SK-N-SH (cell line): ENCODE measurements at regions not wholly inside any gene's neighbourhood (a gene's known extent, or its start where the extent isn't known, plus 50 kb on each side); places are given as distances from the start of the nearest gene placed in this dataset.

Source experiments
- CTCF ChIA-PET: fragments of 300-600, 350-600 bp; formaldehyde crosslinking; extraction: SDS; loops from one replicate; lab custom pipeline; 2021; lab: Yijun Ruan, JAX
- POLR2A ChIA-PET: fragments of 350-600 bp; sonication (Branson Sonifier 250); formaldehyde crosslinking; extraction: SDS; loops from one replicate; lab custom pipeline; 2020; ENCODE audit warnings: antibody characterized with exemption, inconsistent platforms; lab: Yijun Ruan, JAX
- DNase-seq: peaks from one replicate; pipeline ENCODE4 v3.0.0; 2012
- H2AFZ ChIP-seq: fragments of 200-600 bp; sonication (generic); 2 replicates; pipeline ENCODE4 v1.8.1; 2016; ENCODE audit warnings: antibody characterized with exemption, mild to moderate bottlenecking, low read depth
- H3F3A ChIP-seq: fragments of 200-600 bp; sonication (generic); replicated peaks from 2 replicates; pipeline ENCODE3; 2016; ENCODE audit warnings: antibody characterized with exemption, mild to moderate bottlenecking; ENCODE audit not compliant: insufficient read depth
- H3K27ac ChIP-seq, 2 experiments: fragments of 200-500 bp in 1 of 2; fragments of 200-600 bp in 1 of 2; sonication (Bioruptor generic) in 1 of 2; sonication (generic), shearing (Covaris generic) in 1 of 2; 2 replicates each; pipeline versions ENCODE4 v1.5.1 to v1.6.1; 2014 to 2016; ENCODE audit warnings: low read depth in 2 of 2, inconsistent platforms in 1 of 2, low read length in 1 of 2, mild to moderate bottlenecking in 1 of 2, mixed read lengths in 1 of 2
- H3K27me3 ChIP-seq: fragments of 200-600 bp; sonication (generic), shearing (Covaris generic); 2 replicates; pipeline ENCODE4 v1.6.1; 2016; ENCODE audit warnings: mixed run types; ENCODE audit not compliant: insufficient read depth
- H3K36me3 ChIP-seq, 2 experiments: fragments of 200-500 bp in 1 of 2; fragments of 200-600 bp in 1 of 2; sonication (Bioruptor generic) in 1 of 2; sonication (generic) in 1 of 2; replicated peaks in 1 of 2; 2 replicates each; pipeline versions ENCODE3 to v1.5.1; 2014 to 2016; ENCODE audit warnings: low read length in 1 of 2, mild to moderate bottlenecking in 1 of 2; ENCODE audit not compliant: insufficient read depth in 2 of 2, control insufficient read depth in 1 of 2
- H3K4me1 ChIP-seq, 2 experiments: fragments of 200-500 bp in 1 of 2; fragments of 200-600 bp in 1 of 2; sonication (Bioruptor generic) in 1 of 2; sonication (generic), shearing (Covaris generic) in 1 of 2; 2 replicates each; pipeline versions ENCODE4 v1.5.1 to v1.6.1; 2014 to 2016; ENCODE audit warnings: low read depth in 1 of 2, low read length in 1 of 2, mixed run types in 1 of 2; ENCODE audit not compliant: insufficient read depth in 2 of 2, control insufficient read depth in 1 of 2
- H3K4me2 ChIP-seq: fragments of 200-600 bp; sonication (generic), shearing (Covaris generic); 2 replicates; pipeline ENCODE4 v1.6.1; 2017; ENCODE audit warnings: mixed run types
- H3K4me3 ChIP-seq, 2 experiments: fragments of 200-500 bp in 1 of 2; fragments of 200-600 bp in 1 of 2; sonication (Bioruptor generic) in 1 of 2; sonication (generic), shearing (Covaris generic) in 1 of 2; 2 replicates each; pipeline versions ENCODE4 v1.5.1 to v1.8.1; 2014 to 2016; ENCODE audit warnings: low read depth in 2 of 2, inconsistent platforms in 1 of 2, low read length in 1 of 2, mild to moderate bottlenecking in 1 of 2, mixed read lengths in 1 of 2, moderate library complexity in 1 of 2
- H3K79me2 ChIP-seq: fragments of 200-600 bp; sonication (generic); 2 replicates; pipeline ENCODE4 v1.8.1; 2017; ENCODE audit warnings: mild to moderate bottlenecking; ENCODE audit not compliant: insufficient read depth
- H3K9ac ChIP-seq: fragments of 200-600 bp; sonication (generic); 2 replicates; pipeline ENCODE4 v1.6.1; 2017; ENCODE audit warnings: mixed run types
- H3K9me2 ChIP-seq: fragments of 200-600 bp; sonication (generic); 2 replicates; pipeline ENCODE4 v1.6.1; 2017; ENCODE audit warnings: mixed run types
- H3K9me3 ChIP-seq: fragments of 200-600 bp; sonication (generic); 2 replicates; pipeline ENCODE4 v1.6.1; 2017; ENCODE audit warnings: mixed run types, mild to moderate bottlenecking, moderate library complexity
- H4K20me1 ChIP-seq: fragments of 200-600 bp; sonication (generic); 2 replicates; pipeline ENCODE4 v1.6.1; 2017; ENCODE audit warnings: mild to moderate bottlenecking, mixed run types; ENCODE audit not compliant: insufficient read depth
- FOXJ3 ChIP-seq: sonication (generic); formaldehyde crosslinking; IDR thresholded peaks from 2 replicates; pipeline ENCODE4 v1.5.1; 2020; ENCODE audit warnings: mild to moderate bottlenecking, missing genetic modification reagents
- MAX ChIP-seq: IDR thresholded peaks from 2 replicates; pipeline ENCODE4 v1.4.0; 2012; ENCODE audit warnings: low read depth
- MEF2A ChIP-seq: IDR thresholded peaks from 2 replicates; pipeline ENCODE4 v1.4.0; 2012; ENCODE audit warnings: low read depth, borderline replicate concordance
- NFIC ChIP-seq: IDR thresholded peaks from 2 replicates; pipeline ENCODE4 v1.4.0; 2012; ENCODE audit warnings: borderline replicate concordance
- NRF1 ChIP-seq: IDR thresholded peaks from 2 replicates; pipeline ENCODE4 v1.6.1; 2012; ENCODE audit warnings: low read depth, mild to moderate bottlenecking, low read length
- POLR2AphosphoS5 ChIP-seq: IDR thresholded peaks from 2 replicates; pipeline ENCODE4 v1.6.1; 2012; ENCODE audit warnings: low read depth, low read length
- RAD21 ChIP-seq: IDR thresholded peaks from 2 replicates; pipeline ENCODE4 v1.6.1; 2012; ENCODE audit warnings: mild to moderate bottlenecking, low read length
- RCOR1 ChIP-seq: fragments of 150-350 bp; IDR thresholded peaks from 2 replicates; pipeline ENCODE4 v1.6.1; 2017; ENCODE audit warnings: antibody characterized with exemption, low read length
- REST ChIP-seq: IDR thresholded peaks from 2 replicates; pipeline ENCODE4 v1.6.1; 2012; ENCODE audit warnings: mild to moderate bottlenecking, low read depth, low read length, moderate library complexity
- RFX5 ChIP-seq: IDR thresholded peaks from 2 replicates; pipeline ENCODE4 v1.6.1; 2012; ENCODE audit warnings: mild to moderate bottlenecking, improper control_type of control experiment, low read length
- SMC3 ChIP-seq: IDR thresholded peaks from 2 replicates; pipeline ENCODE4 v1.6.1; 2012; ENCODE audit warnings: low read depth, low read length, improper control_type of control experiment
- TAF1 ChIP-seq: IDR thresholded peaks from 2 replicates; pipeline ENCODE4 v1.6.1; 2012; ENCODE audit warnings: low read depth, mild to moderate bottlenecking, low read length, moderate library complexity, borderline replicate concordance
- TCF12 ChIP-seq: IDR thresholded peaks from 2 replicates; pipeline ENCODE4 v1.4.0; 2012
- TEAD4 ChIP-seq: IDR thresholded peaks from 2 replicates; pipeline ENCODE4 v1.4.0; 2012; ENCODE audit warnings: mild to moderate bottlenecking, borderline replicate concordance; ENCODE audit not compliant: insufficient read depth
- WGBS: methylation state at CpG from one replicate; pipeline ENCODE4 v1.1.6; 2017; ENCODE audit warnings: low lambda C conversion rate; 5-methylcytosine and 5-hydroxymethylcytosine counted together
- TF ChIP-seq, protein P1 (sequence below): fragments of 200-600 bp; sonication (generic); IDR thresholded peaks from 2 replicates; pipeline ENCODE4 v1.6.1; 2017; ENCODE audit warnings: antibody characterized with exemption, mild to moderate bottlenecking, moderate library complexity
- TF ChIP-seq, protein P2 (sequence below): IDR thresholded peaks from 2 replicates; pipeline ENCODE4; 2012
- TF ChIP-seq, protein P3 (sequence below): IDR thresholded peaks from 2 replicates; pipeline ENCODE4 v1.4.0; 2012; ENCODE audit warnings: low read depth, borderline replicate concordance

DNA sequence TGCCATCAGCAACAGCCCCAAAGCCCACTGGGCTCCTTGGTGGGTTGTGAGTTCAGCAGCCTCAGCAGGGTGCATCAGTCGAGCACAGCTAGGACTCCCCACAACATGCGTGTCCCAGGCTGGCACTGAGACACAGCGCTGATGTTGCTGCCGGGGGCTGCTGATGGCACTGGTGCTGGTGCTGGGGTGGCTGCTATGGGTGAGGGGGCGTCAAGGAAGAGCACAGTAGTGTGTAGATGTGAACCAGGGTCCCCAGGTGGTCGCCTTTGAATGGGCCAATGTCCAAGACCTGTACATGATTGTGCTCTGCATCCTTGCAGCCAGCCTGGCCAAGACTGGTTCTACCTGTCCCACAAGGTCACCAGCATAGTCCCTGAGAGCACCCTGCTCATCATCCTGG lies 121.3 kb upstream of the SERPIND1 start:
- CTCF ChIA-PET = no interaction called here
- no peak overlapping the region for H3K4me3 ChIP-seq
- DNase-seq = no peak

More for the DNA sequence above, 121.3 kb upstream of the SERPIND1 start:
- WGBS = 62% methylated on average over 3 of the region's 6 CpGs
- Histone ChIP-seq H2AFZ (no peak overlapping the region), H3K4me1 (no peaks in the 10 kb centered on the region; a peak in 1 of 4 replicates), H3K9me2 (no peaks in the 10 kb centered on the region), H3F3A (no peaks in the 10 kb centered on the region), H3K27ac (no peak overlapping the region), H3K27me3 (no peaks in the 10 kb centered on the region), H3K36me3 (no peaks in the 10 kb centered on the region), H3K4me2 (no peak overlapping the region), H3K9ac (no peak overlapping the region), H3K9me3 (no peaks in the 10 kb centered on the region), H3K79me2 (no peaks in the 10 kb centered on the region), H4K20me1 (no peaks in the 10 kb centered on the region)
- POLR2A ChIA-PET = no interaction called here
- TF ChIP-seq REST (no peak), TAF1 (no peak), RFX5 (no peak), POLR2AphosphoS5 (no peak), TEAD4 (no peak), NRF1 (no peak), MEF2A (no peak), TCF12 (no peak), NFIC (no peak), SMC3 (no peak), RCOR1 (no peak), MAX (no peak), RAD21 (no peak), FOXJ3 (CRISPR knock-in tag) (no peak)
- TF ChIP-seq, protein P1, sequence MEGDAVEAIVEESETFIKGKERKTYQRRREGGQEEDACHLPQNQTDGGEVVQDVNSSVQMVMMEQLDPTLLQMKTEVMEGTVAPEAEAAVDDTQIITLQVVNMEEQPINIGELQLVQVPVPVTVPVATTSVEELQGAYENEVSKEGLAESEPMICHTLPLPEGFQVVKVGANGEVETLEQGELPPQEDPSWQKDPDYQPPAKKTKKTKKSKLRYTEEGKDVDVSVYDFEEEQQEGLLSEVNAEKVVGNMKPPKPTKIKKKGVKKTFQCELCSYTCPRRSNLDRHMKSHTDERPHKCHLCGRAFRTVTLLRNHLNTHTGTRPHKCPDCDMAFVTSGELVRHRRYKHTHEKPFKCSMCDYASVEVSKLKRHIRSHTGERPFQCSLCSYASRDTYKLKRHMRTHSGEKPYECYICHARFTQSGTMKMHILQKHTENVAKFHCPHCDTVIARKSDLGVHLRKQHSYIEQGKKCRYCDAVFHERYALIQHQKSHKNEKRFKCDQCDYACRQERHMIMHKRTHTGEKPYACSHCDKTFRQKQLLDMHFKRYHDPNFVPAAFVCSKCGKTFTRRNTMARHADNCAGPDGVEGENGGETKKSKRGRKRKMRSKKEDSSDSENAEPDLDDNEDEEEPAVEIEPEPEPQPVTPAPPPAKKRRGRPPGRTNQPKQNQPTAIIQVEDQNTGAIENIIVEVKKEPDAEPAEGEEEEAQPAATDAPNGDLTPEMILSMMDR = no peak
- TF ChIP-seq, protein P2, sequence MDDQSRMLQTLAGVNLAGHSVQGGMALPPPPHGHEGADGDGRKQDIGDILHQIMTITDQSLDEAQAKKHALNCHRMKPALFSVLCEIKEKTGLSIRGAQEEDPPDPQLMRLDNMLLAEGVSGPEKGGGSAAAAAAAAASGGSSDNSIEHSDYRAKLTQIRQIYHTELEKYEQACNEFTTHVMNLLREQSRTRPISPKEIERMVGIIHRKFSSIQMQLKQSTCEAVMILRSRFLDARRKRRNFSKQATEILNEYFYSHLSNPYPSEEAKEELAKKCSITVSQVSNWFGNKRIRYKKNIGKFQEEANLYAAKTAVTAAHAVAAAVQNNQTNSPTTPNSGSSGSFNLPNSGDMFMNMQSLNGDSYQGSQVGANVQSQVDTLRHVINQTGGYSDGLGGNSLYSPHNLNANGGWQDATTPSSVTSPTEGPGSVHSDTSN = no peak
- TF ChIP-seq, protein P3, sequence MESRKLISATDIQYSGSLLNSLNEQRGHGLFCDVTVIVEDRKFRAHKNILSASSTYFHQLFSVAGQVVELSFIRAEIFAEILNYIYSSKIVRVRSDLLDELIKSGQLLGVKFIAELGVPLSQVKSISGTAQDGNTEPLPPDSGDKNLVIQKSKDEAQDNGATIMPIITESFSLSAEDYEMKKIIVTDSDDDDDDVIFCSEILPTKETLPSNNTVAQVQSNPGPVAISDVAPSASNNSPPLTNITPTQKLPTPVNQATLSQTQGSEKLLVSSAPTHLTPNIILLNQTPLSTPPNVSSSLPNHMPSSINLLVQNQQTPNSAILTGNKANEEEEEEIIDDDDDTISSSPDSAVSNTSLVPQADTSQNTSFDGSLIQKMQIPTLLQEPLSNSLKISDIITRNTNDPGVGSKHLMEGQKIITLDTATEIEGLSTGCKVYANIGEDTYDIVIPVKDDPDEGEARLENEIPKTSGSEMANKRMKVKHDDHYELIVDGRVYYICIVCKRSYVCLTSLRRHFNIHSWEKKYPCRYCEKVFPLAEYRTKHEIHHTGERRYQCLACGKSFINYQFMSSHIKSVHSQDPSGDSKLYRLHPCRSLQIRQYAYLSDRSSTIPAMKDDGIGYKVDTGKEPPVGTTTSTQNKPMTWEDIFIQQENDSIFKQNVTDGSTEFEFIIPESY = no peak
